HUES48 (cell line): ENCODE measurements at regions not wholly inside any gene's neighbourhood (a gene's known extent, or its start where the extent isn't known, plus 50 kb on each side); places are given as distances from the start of the nearest gene placed in this dataset.
"Not testable (repeated sequence)": the region's sequence is repeated elsewhere in the genome, so short reads cannot be mapped to it uniquely, and the experiment has no call there.

Source experiments
- H3K27ac ChIP-seq: one replicate; pipeline ENCODE4 v1.7.0; 2013; ENCODE audit warnings: low read depth, low read length, inconsistent platforms
- H3K27me3 ChIP-seq: 2 replicates; pipeline ENCODE4 v1.6.1; 2013; ENCODE audit warnings: mild to moderate bottlenecking, low read length; ENCODE audit not compliant: control insufficient read depth, insufficient read depth
- H3K36me3 ChIP-seq: 2 replicates; pipeline ENCODE4 v1.6.1; 2013; ENCODE audit warnings: low read length; ENCODE audit not compliant: control insufficient read depth, insufficient read depth
- H3K4me1 ChIP-seq: 2 replicates; pipeline ENCODE4 v1.6.1; 2013; ENCODE audit warnings: mild to moderate bottlenecking, low read length; ENCODE audit not compliant: control insufficient read depth, insufficient read depth
- H3K4me3 ChIP-seq: 2 replicates; pipeline ENCODE4 v1.5.1; 2013; ENCODE audit warnings: mild to moderate bottlenecking, low read depth, low read length
- H3K9ac ChIP-seq: 2 replicates; pipeline ENCODE4 v1.6.1; 2013; ENCODE audit warnings: mild to moderate bottlenecking, low read depth, low read length, moderate library complexity
- H3K9me3 ChIP-seq: 2 replicates; pipeline ENCODE4 v1.6.1; 2013; ENCODE audit warnings: low read length; ENCODE audit not compliant: control insufficient read depth, insufficient read depth

GRCh38 chr6:112401083-112401482 is 54.0 kb downstream of the RFPL4B start:
- no peak overlapping the region for H3K4me3 ChIP-seq
- no peak overlapping the region for H3K9ac ChIP-seq
- peaks cover 7% of the 10 kb centered on the region for H3K9me3 ChIP-seq
- no peak overlapping the region for H3K27ac ChIP-seq
- H3K27me3 ChIP-seq = no peaks in the 10 kb centered on the region
- no peaks in the 10 kb centered on the region for H3K36me3 ChIP-seq
- peaks cover 9% of the 10 kb centered on the region; the same call in 1 of the 2 replicates for H3K4me1 ChIP-seq

DNA sequence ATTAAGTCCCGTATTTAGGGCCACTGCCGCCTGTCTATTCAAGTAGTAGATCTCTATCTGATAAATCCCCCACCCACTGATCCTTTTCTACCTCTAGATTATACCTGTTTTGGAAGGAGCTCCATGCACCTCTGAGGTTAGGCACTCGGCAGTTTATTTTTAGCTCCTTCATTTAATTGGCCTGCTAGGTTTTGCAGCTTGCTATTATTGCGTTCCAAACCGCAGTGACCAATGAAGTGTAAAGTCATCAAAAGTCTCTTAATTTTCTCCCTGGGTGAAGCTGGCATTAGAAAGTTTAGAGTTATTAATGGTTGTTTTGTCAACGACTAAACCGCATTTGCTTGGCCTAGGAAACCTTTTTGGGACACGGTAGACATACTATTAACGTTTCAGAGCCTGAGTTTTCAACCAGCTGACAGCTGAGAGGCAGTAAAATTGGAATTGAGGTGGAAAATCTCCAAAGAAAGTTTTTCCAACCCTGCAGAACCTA is 60.0 kb downstream of the RFPL4B start:
- Histone ChIP-seq H3K27ac (no peak overlapping the region), H3K4me1 (peaks cover 29% of the 10 kb centered on the region), H3K27me3 (no peaks in the 10 kb centered on the region), H3K9me3 (no peaks in the 10 kb centered on the region), H3K9ac (no peak overlapping the region), H3K4me3 (no peak overlapping the region), H3K36me3 (no peaks in the 10 kb centered on the region)

DNA sequence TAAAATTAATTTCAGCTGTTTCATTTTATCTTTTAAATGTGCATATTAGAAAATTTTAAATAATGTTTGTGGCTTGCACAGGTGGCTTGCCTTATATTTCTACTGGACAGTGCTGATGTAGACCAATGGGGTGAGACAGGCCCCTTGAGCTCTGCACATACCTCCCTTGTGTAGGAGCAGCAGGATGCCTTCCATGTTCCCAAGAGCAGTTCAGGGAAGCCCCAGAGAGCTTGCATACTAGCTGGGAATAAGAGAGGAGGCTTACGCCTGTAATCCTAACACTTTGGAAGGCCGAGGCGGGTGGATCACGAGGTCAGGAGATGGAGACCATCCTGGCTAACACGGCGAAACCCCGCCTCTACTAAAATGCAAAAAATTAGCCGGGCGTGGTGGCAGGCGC is 61.4 kb downstream of the RFPL4B start:
- no peaks in the 10 kb centered on the region for H3K9me3 ChIP-seq
- H3K9ac ChIP-seq = no peak overlapping the region
- H3K4me3 ChIP-seq = no peak overlapping the region
- no peak overlapping the region for H3K27ac ChIP-seq
- H3K27me3 ChIP-seq = no peaks in the 10 kb centered on the region
- peaks cover 29% of the 10 kb centered on the region for H3K4me1 ChIP-seq
- no peaks in the 10 kb centered on the region for H3K36me3 ChIP-seq

- no peaks in the 10 kb centered on the region for H3K27me3 ChIP-seq
- no peak overlapping the region for H3K9ac ChIP-seq
- no peaks in the 10 kb centered on the region for H3K36me3 ChIP-seq
- no peak overlapping the region for H3K27ac ChIP-seq
- H3K9me3 ChIP-seq = no peaks in the 10 kb centered on the region
- no peak overlapping the region for H3K4me3 ChIP-seq
- peaks cover 29% of the 10 kb centered on the region for H3K4me1 ChIP-seq
Measured at GRCh38 chr6:112409311-112409710, 62.2 kb downstream of the RFPL4B start.

DNA sequence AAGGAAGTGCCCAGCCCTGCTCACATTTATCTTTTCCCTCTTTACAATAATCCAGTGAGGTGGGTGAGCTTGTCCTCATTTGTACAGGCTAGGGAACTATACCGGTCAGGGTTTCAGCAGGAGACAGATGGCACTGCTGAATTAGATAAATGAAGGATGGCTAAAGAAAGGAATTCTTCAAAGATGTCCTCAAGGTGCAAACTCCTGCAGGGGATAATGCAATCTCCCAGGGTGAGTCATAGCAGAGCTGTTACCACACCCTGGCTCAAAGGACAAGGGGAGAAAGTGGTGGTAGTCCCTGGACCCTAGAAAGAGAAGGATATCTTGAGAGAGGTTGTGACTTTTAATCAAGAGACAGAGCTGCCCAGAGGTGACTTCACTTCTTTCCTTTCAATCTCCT is 66.7 kb downstream of the RFPL4B start:
- Histone ChIP-seq H3K9me3 (no peaks in the 10 kb centered on the region), H3K27ac (no peak overlapping the region), H3K4me3 (no peak overlapping the region), H3K27me3 (no peaks in the 10 kb centered on the region), H3K36me3 (no peaks in the 10 kb centered on the region), H3K9ac (no peak overlapping the region), H3K4me1 (0 out of 2 replicates have a peak, but pooled peaks cover 6% of the 10 kb centered on the region)

DNA sequence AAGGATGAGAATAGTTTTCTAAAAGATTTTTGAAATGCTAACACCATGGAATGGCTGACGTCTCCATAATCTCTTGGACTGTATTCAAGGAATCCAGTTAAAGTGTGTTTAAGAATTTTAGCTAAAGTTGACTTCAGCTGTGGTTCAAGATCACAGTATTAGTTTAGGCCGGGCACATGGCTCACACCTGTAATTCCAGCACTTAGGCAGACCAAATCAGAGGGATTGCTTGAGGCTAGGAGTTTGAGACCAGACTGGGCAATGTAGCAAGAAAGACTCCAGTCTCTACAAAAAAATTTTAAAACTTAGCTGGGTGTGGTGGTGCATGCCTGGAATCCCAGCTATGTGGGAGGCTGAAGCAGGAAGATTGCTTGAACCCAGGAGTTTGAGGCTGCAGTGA is 68.2 kb downstream of the RFPL4B start:
- Histone ChIP-seq H3K9me3 (no peaks in the 10 kb centered on the region), H3K9ac (no peak overlapping the region), H3K36me3 (no peaks in the 10 kb centered on the region), H3K27ac (no peak overlapping the region), H3K4me1 (no peaks in the 10 kb centered on the region), H3K27me3 (no peaks in the 10 kb centered on the region), H3K4me3 (no peak overlapping the region)

DNA sequence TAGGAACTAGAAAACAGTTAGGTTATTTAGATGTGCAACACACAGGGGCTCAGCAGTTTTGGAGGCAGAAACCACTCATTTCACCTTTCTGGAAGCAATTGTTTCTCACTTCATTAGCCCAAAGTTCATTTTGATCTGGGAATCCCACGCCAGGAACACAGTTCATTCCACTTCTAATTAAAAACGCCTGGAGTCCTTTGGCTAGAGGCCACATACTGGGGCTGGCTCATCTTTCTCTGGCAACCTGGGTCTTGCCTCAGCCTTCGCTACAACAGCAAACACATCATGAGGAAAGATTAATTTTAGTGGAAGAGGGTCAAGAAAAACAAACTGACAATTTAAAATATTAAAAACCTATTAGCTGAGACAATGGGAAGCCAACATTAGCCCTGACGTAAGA is 69.7 kb downstream of the RFPL4B start:
- H3K4me3 ChIP-seq = no peak overlapping the region
- H3K27ac ChIP-seq = no peak overlapping the region
- no peak overlapping the region for H3K9ac ChIP-seq
- H3K9me3 ChIP-seq = no peaks in the 10 kb centered on the region
- H3K4me1 ChIP-seq = no peaks in the 10 kb centered on the region
- H3K27me3 ChIP-seq = no peaks in the 10 kb centered on the region
- H3K36me3 ChIP-seq = no peaks in the 10 kb centered on the region

- H3K9ac ChIP-seq, H3K27ac ChIP-seq, H3K4me1 ChIP-seq, H3K36me3 ChIP-seq, H3K27me3 ChIP-seq, H3K9me3 ChIP-seq, H3K4me3 ChIP-seq: not testable (repeated sequence)
Measured at GRCh38 chr6:112427011-112427410, 79.9 kb downstream of the RFPL4B start.

DNA sequence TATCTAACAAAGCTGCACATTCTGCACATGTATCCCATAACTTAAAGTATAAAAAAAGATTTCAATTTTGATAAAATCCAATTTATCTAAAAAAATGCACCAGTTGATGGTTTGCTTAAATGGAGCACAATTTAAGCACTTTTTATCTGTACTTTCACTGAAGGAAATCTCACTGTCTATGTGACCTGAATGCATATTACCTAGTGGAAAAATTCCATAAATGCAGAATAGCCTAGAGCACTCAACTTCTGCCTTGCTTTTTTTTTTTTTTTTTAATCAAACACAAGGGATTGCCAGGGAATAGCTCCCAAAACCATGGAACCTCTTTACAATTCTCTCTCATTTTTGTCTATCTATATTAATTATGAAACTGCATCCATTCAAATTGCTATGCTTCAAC is 80.4 kb downstream of the RFPL4B start:
- H3K27me3 ChIP-seq = no peaks in the 10 kb centered on the region
- H3K9ac ChIP-seq = no peak overlapping the region
- no peaks in the 10 kb centered on the region for H3K9me3 ChIP-seq
- no peak overlapping the region for H3K27ac ChIP-seq
- H3K4me3 ChIP-seq = no peak overlapping the region
- H3K4me1 ChIP-seq = no peaks in the 10 kb centered on the region
- H3K36me3 ChIP-seq = no peaks in the 10 kb centered on the region

DNA sequence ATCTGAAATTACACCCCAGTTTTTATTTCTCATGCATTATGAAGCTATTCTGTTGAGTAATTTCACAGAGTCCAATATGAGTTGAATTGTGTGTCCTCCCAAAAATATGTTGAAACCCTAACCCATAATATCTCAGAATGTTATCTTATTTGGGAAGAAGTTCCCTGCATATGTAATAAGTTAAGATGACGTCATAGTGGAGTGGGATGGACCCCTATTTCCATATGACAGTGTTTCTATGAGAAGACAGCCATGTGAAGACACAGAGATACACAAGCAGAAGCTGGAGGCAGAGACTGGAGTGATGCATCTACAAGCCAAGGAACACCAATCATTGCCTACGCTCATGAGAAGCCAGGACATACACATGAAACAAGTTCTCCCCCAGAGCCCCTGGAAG is 81.3 kb downstream of the RFPL4B start:
- Histone ChIP-seq H3K36me3 (no peaks in the 10 kb centered on the region), H3K9me3 (no peaks in the 10 kb centered on the region), H3K4me1 (0 out of 2 replicates have a peak, but pooled peaks cover 1% of the 10 kb centered on the region), H3K27ac (no peak overlapping the region), H3K4me3 (no peak overlapping the region), H3K27me3 (no peaks in the 10 kb centered on the region), H3K9ac (no peak overlapping the region)

DNA sequence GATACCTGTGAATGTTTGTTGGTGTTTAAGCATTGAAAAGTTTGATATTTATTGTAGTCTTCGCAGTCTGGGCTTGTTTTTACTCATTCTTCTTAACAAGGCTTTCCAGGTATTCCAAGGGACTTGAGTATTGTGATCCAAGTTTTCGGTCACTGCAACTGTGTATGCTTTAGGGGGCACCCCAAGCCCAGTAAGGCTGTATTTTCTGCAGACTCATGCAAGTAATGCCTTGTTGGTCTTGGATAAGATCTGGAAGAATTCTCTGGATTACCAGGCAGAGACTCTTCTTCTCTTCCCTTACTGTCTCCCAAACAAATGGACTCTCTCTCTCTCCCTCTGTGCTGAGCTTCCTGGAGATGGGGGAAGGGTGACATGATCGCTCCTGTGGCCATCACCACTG is 82.1 kb downstream of the RFPL4B start:
- H3K36me3 ChIP-seq = no peaks in the 10 kb centered on the region
- H3K9me3 ChIP-seq = no peaks in the 10 kb centered on the region
- no peak overlapping the region for H3K27ac ChIP-seq
- H3K9ac ChIP-seq = no peak overlapping the region
- H3K27me3 ChIP-seq = no peaks in the 10 kb centered on the region
- no peak overlapping the region for H3K4me3 ChIP-seq
- 0 out of 2 replicates have a peak, but pooled peaks cover 7% of the 10 kb centered on the region for H3K4me1 ChIP-seq

GRCh38 chr6:112431803-112432202 is 84.7 kb downstream of the RFPL4B start:
- Histone ChIP-seq H3K27me3 (no peaks in the 10 kb centered on the region), H3K9me3 (no peaks in the 10 kb centered on the region), H3K4me3 (no peak overlapping the region), H3K36me3 (no peaks in the 10 kb centered on the region), H3K4me1 (0 out of 2 replicates have a peak, but pooled peaks cover 7% of the 10 kb centered on the region), H3K27ac (no peak overlapping the region), H3K9ac (no peak overlapping the region)
